ENCODE measurements at regions not wholly inside any gene's neighbourhood (a gene's known extent, or its start where the extent isn't known, plus 50 kb on each side); places are given as distances from the start of the nearest gene placed in this dataset.
"Not testable (repeated sequence)": the region's sequence is repeated elsewhere in the genome, so short reads cannot be mapped to it uniquely, and the experiment has no call there.

DNA sequence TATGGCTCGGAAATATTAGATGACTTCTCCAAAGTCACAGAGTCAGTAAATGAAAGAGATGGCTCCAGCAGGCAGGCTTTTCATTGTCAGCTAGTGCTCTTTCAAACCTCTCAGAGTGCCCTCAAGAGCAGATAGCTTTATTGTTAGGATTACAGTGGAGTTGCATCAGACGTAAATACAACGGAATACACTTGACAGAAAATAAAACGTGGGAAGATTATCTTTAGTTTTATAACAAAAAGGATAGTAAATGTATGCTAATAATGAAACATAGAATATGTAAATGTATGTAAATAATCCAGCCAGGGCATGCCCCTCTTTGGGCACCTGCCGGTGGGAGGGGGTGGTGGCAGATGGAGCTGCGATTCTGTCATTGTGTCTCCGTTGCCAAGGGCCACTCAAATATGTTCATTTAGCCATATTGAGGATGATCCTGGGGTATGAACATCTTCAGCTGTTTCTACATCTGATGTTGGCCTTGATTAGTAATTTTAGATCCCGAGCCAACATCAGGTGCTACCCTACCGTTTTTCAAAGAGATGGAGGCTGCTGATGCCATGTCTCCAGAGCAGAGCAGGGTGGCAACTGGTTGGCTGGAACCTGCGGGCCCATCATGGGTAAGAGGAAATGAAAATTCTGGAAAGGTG, 358.3 kb upstream of the SULF2 start:
- no peak for DNase-seq

DNA sequence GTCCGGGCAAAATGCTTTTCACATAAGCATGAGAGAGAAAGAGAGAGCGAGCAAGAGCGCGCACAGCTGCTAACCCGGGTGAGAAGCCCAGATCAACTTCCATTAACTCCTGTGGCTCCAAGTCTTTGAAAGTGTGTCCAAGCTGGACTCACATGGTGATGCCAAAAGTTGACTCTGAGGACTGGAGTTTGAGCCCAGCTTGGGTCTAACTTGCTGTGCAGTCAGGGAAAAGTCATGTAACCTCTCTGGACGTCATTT, 357.2 kb upstream of the SULF2 start:
- DNase-seq, result no peak

DNA sequence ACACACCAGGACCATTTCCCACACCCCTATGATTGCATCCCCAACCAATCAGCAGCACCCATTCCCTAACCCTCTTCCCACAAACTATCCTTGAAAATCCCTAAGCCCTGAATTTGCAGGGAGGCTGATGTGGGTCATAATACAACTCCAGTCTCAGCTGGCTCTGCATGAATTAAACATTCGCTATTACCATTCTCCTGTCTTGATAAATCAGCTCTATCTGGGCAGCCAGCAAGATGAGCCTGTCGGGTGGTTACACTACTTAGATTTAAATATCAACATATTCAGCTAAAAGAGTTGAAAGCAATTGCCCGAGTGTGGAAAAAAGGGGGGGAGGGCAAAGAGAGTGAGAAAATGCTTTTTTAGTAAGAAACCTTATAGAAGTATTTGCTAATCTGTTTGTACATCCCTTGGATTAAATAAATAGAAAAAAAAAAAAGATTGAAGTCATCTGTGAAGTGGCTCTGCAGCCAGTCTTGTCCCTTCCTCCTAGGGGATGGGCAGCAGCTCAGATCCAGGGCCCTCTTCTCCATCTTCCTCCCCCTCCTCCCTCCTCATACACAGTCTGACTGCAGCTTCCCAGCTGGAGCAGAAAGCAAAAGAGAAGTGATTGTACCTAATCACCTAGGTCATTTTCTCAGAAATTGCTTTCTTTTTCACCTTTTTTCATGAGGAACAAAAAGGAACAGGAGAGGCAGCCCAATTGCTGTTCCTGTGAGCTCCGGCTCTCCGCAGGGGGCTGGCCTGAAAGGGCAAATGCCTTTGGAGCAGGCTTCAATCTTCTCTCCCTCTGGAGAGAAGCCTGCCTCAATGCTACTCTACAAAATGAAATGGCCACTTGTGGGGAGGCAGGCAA, 356.6 kb upstream of the SULF2 start:
- no peak for DNase-seq

DNA sequence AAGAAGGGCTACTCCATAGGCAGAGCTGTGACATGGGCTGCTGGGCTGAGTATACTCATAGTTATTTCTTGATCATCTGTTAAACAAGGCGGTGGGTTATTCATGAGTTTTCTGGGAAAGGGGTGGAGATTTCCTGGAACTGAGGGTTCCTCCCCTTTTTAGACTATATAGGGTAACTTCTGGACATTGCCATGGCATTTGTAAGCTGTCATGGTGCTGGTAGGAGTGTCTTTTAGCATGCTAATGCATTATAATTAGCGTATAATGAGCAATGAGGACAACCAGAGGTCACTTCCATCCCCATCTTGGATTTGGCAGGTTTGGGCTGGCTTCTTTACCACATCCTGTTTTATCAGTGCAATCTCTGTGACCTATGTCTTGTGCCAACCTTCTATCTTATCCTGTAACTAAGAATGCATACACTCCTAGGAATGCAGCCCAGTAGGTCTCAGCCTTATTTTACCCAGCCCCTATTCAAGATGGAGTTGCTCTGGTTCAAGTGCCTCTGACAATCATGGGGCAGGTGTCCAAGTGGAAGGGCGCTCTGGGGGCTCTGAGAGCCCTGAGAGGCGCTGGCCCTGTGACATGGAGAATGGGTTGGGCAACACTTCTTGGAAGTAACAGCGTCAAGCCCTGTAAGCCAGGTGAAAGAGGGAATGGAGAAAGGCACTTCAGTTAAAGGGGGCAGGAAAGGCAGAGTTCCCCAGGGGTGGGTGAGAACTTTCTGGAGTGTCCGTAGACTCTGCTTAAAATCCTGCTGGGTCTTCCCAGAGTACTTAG, 354.2 kb upstream of the SULF2 start:
- no peak for DNase-seq

DNA sequence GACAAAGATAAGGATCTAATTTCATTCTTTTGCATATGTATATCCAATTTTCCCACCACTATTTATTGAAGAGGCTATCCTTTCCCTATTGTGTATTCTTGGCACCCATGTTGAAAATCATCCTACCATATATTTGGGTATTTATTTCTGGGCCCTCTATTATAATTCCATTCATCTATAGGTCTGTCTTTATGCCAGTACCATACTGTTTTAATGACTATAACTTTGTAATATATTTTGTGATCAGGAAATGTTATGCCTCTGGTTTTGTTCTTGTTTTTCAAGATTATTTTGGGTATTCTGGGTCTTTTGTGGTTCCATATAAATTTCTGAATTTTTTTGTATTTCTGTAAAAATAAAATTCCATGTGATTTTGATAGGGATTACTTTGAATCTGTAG, 347.6 kb upstream of the SULF2 start:
- no peak for DNase-seq

DNA sequence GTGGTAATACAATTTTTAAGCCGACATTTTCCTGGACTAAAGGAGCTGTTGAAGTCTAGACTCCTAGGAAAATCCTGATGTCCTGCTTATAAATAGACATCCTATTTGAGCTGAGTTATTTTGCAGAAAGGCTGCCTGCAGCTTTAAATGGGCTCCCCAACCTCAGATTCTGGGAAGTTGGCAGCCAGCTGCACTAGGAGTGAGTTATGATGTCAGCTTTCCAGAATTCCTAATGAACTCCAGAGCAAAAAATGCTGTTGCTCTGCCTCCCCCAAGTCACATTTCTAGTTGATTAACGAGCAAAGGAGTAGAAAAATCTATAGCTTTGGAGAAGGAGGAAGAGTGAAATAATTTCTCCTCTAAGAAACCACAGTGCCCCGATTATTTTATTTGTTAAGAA, 346.3 kb upstream of the SULF2 start:
- DNase-seq, result no peak

DNA sequence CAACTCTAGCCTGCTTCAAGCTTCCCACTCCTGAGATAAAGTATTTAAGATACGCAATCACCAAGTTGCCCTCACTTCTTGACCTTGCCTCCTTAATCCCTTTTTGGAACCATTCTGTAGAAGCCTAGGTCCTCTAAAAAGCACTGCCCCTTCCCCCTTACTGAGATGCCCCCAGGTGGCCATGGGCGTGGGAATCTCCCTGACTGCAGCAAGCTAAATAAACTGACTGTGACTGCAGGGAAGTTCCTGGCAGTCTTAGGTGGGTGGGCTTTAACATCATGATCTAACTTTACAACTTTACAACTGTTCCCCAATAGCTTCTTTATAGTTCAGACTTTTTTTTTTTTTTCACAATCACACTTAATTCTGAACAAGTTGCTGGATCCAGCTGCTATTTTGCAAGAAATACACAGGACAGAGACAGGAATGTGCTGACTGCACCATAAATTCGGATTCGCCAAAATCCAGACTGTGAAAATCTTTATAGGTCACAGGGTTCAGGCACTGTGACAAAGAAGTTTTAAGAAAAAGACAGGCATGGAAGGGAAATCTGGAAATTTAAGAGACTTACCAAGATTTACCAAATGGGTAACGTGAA, 344.2 kb upstream of the SULF2 start:
- DNase-seq, result no peak

DNA sequence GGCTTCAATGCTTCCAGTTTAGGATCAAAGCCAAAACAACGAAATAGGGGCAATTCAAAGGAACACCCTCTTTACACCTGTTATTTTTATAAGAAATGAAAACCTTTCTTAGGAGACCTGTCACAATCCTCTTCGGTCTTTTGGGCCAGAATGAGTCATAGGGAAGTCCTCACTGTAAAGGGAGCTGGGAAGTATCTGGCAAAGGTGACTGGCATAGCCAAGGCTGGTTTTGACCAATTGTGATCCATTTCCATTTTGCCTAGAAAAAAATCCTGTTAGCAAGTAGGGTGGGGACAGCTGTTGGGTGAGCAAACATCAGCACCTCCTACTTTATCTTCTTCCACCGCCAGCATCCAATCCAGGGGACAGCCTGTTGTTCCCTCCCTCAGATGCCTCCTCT, 343.2 kb upstream of the SULF2 start:
- no peak for DNase-seq

DNA sequence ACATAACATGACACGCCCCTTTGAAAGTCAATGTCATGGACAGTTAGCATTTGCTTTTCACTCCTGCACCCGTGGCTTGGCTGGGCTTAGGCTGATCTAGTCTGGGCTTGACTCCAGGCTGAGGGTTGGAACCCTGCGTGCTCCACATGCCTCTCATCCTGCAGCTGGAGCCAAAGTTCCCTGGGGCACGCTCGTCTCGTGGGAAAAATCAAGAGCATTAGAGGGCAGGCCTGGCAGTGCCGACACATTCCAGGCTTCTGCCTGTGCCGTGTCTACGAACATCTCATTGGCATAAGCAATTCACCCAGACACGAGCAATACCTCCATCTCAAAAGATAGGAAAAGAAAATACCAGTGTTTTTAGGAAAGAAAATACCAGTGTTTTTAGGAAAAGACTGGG, 342.7 kb upstream of the SULF2 start:
- not testable (repeated sequence) for DNase-seq

DNA sequence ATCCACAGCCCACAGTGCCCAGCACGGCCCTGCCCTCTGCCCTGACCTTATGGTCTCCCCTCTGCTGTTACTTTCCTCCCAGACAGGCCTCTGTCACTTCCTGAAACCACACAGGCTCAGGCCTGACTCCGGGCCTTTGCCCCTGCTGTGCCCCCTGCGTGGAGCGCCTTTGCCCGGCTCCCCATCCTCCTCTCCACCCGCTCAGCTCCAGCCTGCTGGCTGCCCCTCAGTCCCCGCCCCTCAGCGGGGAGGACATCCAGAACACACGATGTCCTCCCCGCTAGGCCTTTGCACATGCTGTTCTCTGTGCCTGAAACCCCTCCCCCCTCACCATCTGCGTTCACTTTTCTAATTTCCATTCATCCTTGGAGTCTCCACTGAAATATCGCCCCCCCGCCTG, 341.9 kb upstream of the SULF2 start:
- not testable (repeated sequence) for DNase-seq

DNA sequence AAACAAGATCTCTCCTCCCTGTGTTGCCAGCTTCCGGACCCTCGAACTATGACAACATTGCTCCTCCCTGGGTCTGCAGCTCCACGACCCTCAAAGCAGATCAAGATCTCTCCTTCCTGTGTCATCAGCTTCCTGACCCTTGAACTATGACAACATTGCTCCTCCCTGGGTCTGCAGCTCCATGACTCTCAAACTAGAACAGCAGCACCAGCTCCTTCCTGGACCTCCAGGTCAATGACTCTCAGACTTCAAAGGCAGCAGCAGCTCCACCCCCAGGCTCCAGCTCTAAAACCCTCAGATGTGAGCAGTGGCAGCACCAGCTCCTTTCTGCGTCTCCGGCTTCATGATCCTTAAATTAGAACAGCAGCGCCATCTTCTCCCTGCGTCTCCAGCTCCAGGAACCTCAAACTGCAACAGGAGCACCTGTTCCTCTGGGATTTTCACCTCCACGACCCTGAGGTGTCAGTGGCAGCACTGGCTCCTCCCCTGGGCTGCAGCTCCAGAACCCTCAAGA, 341.0 kb upstream of the SULF2 start:
- DNase-seq, result no peak

DNA sequence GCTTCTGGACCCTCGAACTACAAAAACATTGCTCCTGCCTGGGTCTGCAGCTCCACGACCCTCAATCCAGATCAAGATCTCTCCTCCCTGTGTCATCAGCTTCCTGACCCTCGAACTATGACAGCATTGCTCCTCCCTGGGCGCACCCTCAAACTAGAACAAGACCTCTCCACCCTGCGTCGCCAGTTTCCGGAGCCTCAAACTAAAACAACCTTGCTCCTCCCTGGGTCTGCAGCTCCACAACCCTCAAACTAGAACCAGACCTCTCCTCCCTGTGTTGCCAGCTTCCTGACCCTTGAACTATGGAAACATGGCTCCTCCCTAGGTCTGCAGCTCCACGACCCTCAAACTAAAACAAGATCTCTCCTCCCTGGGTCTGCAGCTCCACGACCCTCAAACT, 339.7 kb upstream of the SULF2 start:
- no peak for DNase-seq

DNA sequence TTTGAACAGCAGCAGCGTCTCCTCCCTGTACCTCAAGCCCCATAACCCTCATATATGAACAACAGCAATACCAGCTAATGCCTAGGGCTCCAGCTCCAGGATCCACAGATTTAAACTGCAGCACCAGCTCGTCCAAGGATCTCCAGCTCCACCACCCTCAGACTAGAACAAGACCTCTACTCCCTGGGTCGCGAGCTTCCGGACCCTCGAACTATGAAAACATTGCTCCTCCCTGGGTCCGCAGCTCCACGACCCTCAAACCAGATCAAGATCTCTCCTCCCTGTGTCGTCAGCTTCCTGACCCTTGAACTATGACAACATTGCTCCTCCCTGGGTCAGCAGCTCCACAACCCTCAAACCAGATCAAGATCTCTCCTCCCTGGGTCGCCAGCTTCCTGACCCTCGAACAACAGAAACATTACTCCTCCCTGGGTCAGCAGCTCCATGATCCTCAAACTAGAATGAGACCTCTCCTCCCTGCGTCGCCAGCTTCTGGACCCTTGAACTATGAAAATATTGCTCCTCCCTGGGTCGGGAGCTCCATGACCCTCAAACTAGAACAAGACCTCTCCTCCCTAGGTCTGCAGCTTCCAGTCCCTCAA, 339.0 kb upstream of the SULF2 start:
- no peak for DNase-seq

DNA sequence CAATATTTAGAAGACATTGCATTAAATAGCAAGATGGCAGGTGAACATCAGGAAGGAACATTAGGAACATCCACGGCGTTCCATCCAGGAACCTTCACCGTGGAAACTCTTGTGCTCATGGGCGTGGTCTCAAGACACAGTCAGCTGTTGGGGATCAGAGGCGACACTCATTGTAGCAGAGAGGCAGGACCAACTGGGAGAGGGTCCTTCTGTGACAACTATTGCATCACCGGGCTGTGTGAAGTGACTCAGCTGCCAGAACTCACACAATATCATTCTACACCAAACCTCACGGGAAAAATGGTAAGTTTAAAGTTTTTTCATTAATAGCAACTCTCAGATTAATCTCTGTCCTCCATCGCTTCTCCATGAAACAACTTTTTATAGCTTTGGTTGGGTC, 334.8 kb upstream of the SULF2 start:
- DNase-seq, result no peak

DNA sequence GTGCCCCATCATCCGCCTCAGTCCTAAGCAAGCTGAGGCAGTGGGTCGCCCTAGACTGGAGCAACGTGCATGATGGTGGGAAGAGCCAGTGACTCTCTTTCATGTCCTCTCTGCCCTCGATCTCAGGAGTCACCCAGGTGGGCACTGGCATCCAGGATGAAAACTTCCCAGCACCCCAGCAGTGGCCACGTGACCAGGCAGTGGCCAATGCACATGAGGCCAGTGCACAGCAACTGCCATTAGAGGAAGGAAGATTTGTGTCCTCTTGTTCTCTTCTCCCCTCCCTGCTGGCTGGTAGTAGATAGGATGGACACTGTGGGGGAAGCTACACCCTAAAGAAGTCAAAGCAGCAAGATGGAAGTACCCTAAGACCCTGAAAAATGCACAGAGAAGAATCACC, 334.1 kb upstream of the SULF2 start:
- DNase-seq, result not testable (repeated sequence)

DNA sequence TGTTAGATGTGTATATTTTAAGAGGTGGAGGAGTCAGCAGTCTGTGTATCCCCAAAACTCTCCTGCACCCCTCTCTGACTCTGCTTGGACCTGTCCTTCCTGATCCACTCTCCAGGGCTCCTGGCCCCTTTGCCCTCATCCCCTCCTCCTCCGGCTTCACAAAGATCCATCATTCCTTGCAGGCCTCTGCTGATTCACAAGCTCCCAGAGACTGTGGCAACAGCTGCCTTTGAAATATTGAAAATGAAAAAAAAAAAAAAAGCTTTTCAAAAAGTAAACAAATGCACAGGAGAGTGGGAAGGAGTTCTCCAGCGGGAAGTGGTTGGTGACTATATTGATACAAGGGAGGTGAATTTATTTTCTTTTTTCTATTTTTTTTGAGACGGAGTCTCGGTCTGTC, 330.2 kb upstream of the SULF2 start:
- no peak for DNase-seq

DNA sequence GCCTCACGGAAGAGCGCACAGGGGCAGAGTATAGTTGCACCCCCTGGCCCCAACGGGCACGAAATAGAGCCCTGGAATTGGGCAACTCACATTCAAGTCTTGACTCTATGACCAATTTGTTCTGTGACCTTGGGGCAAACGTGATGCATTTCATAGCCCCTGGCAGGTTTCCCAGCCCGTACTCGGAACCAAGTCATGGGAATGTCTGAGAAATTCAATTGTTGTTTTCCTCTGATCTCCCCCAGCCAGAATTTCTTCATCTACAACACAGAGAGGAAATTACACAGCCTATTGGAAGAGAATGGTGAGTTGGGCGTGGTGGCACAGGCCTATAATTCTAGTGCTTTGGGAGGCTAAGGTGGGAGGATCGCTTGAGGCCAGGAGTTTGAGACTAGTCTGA, 322.3 kb upstream of the SULF2 start:
- DNase-seq, result no peak

DNA sequence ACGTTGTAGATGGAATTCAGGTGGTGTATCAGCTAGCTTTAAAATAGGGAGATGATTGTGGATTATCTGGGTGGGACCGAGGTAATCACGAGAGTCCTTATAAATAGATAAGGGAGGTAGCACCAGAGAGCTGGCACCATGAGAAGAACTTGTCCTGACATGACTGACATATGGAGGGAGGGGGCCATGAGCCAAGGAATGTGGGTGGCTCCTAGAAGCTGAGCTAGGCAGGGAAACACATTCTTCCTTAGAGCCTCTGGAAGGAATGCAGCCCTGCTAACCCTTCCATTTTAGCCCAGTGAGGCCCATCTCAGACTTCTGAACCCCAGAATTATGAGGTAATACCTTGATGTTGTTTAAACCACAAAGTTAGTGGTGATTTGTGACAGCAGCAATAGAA, 321.1 kb upstream of the SULF2 start:
- no peak for DNase-seq

DNA sequence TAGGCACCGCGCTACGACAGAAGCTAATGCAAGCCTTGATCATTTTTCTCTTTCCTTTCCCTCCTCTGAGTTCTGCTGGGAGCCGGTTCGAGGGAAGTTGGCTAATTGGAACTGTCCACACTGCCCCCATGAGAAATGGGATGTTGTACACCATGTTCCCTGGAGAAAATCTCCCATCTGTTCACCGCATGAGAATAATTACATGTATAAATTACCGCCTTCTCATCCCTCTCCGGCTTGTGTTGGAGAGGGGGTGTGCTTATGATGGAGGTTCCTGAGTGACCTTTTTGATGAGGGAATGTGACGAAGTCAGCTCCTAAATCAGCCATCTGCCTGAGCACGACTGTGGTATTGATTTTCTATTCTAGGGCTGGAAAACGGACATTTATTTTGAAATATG, 320.2 kb upstream of the SULF2 start:
- no peak for DNase-seq

DNA sequence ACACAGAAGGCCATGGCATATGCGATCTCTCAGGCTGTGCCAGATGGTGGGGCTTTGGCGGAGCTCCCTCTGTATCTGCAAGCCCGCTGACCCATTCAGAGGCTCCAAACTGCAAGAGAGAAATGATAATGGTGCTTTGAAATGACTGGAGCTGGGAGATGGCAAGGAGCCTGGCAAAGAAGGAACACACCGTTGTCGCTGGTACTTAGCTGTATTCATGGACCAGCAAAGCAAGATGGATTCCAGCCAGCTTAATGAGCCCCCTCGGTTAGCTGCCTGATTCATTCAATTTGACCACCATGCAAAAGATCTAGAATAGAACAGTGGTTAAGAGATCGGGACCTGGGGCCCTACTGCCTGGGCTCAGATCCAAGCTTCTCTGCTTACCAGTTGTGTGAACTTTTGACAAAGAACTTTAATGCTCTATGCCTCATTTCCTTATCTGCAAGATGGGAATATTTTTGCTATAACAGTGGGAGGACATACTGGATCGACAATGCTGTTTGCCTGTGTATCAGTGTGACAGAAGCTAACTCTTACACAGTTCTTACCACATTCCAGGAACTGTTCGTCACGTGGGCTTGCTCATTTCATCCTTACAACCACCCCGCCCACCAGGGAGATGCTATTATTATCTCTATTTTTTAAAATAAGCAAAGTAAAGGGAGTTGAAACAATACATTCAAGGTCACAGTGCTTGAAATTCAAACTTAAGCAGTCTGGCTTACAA, 317.8 kb upstream of the SULF2 start:
- DNase-seq, result no peak

DNA sequence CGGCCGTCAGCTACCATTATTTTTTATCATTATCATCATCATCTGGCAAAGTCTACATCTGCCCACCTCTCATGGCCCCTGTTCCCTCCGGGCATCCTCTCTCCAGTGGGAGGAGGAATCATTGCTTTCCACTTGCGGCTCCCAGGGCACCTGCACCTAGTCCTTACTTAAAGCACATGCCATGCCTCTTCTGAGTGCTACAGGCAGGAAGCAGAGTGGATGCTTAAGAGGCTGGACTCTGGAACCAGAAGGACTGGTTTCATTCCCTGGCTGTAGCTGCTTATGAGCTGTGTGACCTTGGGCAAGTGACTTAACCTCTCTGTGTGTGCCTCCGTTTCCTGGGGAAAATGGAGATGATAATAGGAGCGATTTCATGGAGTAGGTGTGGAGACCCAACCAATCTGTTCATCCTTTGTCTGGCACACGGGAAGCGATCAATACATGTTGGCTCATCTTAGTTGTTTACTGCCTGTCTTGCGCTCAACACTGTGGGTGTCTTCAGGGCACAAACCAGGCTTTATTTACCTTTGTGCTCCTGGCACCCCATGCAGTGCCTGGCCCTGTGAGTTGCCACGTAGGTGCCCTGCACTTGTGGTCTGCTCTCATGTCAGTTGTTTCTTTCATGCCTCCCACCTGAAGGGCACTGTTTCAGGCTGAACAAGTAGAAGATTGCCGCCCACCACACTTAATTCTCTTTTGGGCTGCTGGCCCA, 317.0 kb upstream of the SULF2 start:
- no peak for DNase-seq

DNA sequence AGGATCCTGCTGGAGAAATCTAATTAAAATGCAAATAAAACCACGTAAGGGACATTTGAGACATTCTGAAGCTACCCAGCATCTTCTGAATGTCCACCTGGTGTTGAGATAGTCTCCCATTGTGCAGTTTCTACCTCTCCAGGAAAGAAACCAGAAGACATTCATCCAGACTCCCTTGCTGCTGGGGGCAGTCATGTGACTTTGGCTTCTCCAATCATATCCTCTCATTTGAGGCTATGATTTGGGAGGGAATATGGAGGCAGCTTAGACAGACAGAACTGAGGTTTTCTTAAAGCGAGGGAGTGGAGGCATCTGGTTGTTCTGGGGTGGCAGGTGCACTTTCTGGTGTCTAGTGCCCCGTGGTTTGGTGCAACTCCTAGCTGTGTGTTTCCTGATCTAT, 315.2 kb upstream of the SULF2 start:
- DNase-seq, result no peak
